HepG2 (cell line): ENCODE measurements at regions not wholly inside any gene's neighbourhood (a gene's known extent, or its start where the extent isn't known, plus 50 kb on each side); places are given as distances from the start of the nearest gene placed in this dataset.

Source experiments
- ATAC-seq: fragments of 200-7000 bp; cut with Tn5 transposase; 3 replicates; pipeline ENCODE4 v1.9.1; 2020; ENCODE audit warnings: mild to moderate bottlenecking, moderate library complexity
- BruUV-seq: library from RNA; stranded (reverse); fragments of 400-500 nt; replicated peaks from 2 replicates; lab custom pipeline; 2021; lab: Mats Ljungman, UMichigan
- CTCF ChIA-PET: fragments of 300-600 bp; formaldehyde crosslinking; extraction: SDS; loops from one replicate; lab custom pipeline; 2021; ENCODE audit warnings: low total read pairs, inconsistent platforms, low intra/inter-chr PET ratio; lab: Yijun Ruan, JAX
- POLR2A ChIA-PET: fragments of 350-600 bp; sonication (Branson Sonifier 250); formaldehyde crosslinking; loops from one replicate; lab custom pipeline; 2020; ENCODE audit warnings: antibody characterized with exemption, inconsistent platforms; lab: Yijun Ruan, JAX
- DNase-seq: peaks from one replicate; pipeline ENCODE4 v3.0.0-alpha.2; 2015; ENCODE audit warnings: low spot score
- FAIRE-seq: peaks from 3 replicates; lab custom pipeline; 2011; peaks lifted over from hg19 to GRCh38; lab: Jason Lieb, UNC
- H2AFZ ChIP-seq: one replicate; pipeline ENCODE4 v1.6.1; 2011; ENCODE audit warnings: low read length, inconsistent platforms
- H3K27ac ChIP-seq: fragments of 300-600 bp; 3 replicates; pipeline ENCODE4 v1.8.0; 2011; ENCODE audit warnings: mixed run types, mild to moderate bottlenecking, mixed read lengths, low read length, inconsistent platforms; ENCODE audit not compliant: insufficient read depth; ENCODE audit errors: extremely low read length
- H3K27me3 ChIP-seq, 2 experiments: fragments of 200-600 bp in 1 of 2; 2 replicates in 1 of 2; 3 replicates in 1 of 2; pipeline versions ENCODE4 v1.6.0 to v1.8.0; 2011; ENCODE audit warnings: low read length in 2 of 2, mild to moderate bottlenecking in 2 of 2, moderate library complexity in 2 of 2, inconsistent platforms in 1 of 2; ENCODE audit not compliant: insufficient read depth in 2 of 2, control insufficient read depth in 1 of 2
- H3K36me3 ChIP-seq, 2 experiments: fragments of 200-600 bp in 1 of 2; replicated peaks in 1 of 2; 2 replicates in 1 of 2; 3 replicates in 1 of 2; pipeline versions ENCODE4 v1.5.1 to v1.8.0; 2011; ENCODE audit warnings: low read length in 2 of 2, inconsistent platforms in 1 of 2; ENCODE audit not compliant: insufficient read depth in 2 of 2, control insufficient read depth in 1 of 2
- H3K4me1 ChIP-seq: 2 replicates; pipeline ENCODE4 v1.5.1; 2012; ENCODE audit warnings: low read length, inconsistent platforms; ENCODE audit not compliant: insufficient read depth
- H3K4me2 ChIP-seq: 2 replicates; pipeline ENCODE4 v1.6.0; 2011; ENCODE audit warnings: low read depth, low read length, inconsistent platforms
- H3K4me3 ChIP-seq, 3 experiments: fragments of 200-600 bp in 1 of 3; sonication (generic), shearing (Covaris generic) in 1 of 3; replicated peaks in 1 of 3; 2 replicates each; pipeline ENCODE4 v1.5.1; 2011 to 2016; ENCODE audit warnings: low read length in 3 of 3, inconsistent platforms in 2 of 3, low read depth in 2 of 3, mild to moderate bottlenecking in 2 of 3, control low read depth in 1 of 3, mixed read lengths in 1 of 3; ENCODE audit not compliant: insufficient read depth in 1 of 3
- H3K79me2 ChIP-seq: one replicate; pipeline ENCODE4 v1.6.1; 2011; ENCODE audit warnings: low read length, inconsistent platforms; ENCODE audit not compliant: insufficient read depth
- H3K9ac ChIP-seq: 2 replicates; pipeline ENCODE4 v1.6.0; 2011; ENCODE audit warnings: mild to moderate bottlenecking, low read depth, low read length, inconsistent platforms; ENCODE audit not compliant: insufficient read depth
- H3K9me3 ChIP-seq: 2 replicates; pipeline ENCODE4 v1.5.1; 2012; ENCODE audit warnings: mild to moderate bottlenecking, low read length
- H4K20me1 ChIP-seq: 2 replicates; pipeline ENCODE4 v1.6.0; 2011; ENCODE audit warnings: inconsistent platforms, mild to moderate bottlenecking, low read length, moderate library complexity; ENCODE audit not compliant: insufficient read depth
- ARID3A ChIP-seq: IDR thresholded peaks from 2 replicates; pipeline ENCODE4 v1.6.1; 2012; ENCODE audit warnings: low read depth, low read length, improper control_type of control experiment
- DMTF1 ChIP-seq: sonication (generic); formaldehyde crosslinking; IDR thresholded peaks from 2 replicates; pipeline ENCODE4 v1.4.0; 2020; ENCODE audit warnings: mild to moderate bottlenecking, missing genetic modification reagents
- FUBP1 ChIP-seq: sonication (generic); formaldehyde crosslinking; IDR thresholded peaks from 2 replicates; pipeline ENCODE4 v1.5.1; 2020; ENCODE audit warnings: missing genetic modification reagents, mild to moderate bottlenecking, borderline replicate concordance
- MLXIP ChIP-seq: sonication (generic); formaldehyde crosslinking; IDR thresholded peaks from 2 replicates; pipeline ENCODE4 v1.9.0; 2021; ENCODE audit warnings: missing genetic modification reagents, borderline replicate concordance
- ZNF512 ChIP-seq: sonication (generic); formaldehyde crosslinking; IDR thresholded peaks from 2 replicates; pipeline ENCODE4 v1.4.0; 2020; ENCODE audit warnings: mild to moderate bottlenecking, missing genetic modification reagents
- ZNF589 ChIP-seq: sonication (generic); formaldehyde crosslinking; conservative IDR thresholded peaks from 2 replicates; pipeline ENCODE4 v1.8.0; 2022; ENCODE audit warnings: mild to moderate bottlenecking, moderate library complexity, missing genetic modification reagents
- ZNF773 ChIP-seq: sonication (generic); formaldehyde crosslinking; IDR thresholded peaks from 2 replicates; pipeline ENCODE4 v1.4.0; 2020; ENCODE audit warnings: missing genetic modification reagents, borderline replicate concordance
- WGBS: methylation state at CpG from one replicate; pipeline ENCODE4 v1.1.6; 2017; ENCODE audit warnings: low lambda C conversion rate; 5-methylcytosine and 5-hydroxymethylcytosine counted together
- in situ Hi-C: cut with HindIII; loops from 2 replicates; pipeline ENCODE4 v1.10.0; 2017; ENCODE audit warnings: low pct_unique_long_range_greater_than_20kb; ENCODE audit not compliant: extremely low pct_ligation_motif_present
- intact Hi-C: fragments of 100-400 bp; cut with micrococcal nuclease; formaldehyde crosslinking; loops from one replicate; pipeline ENCODE4 v1.10.0; 2022; ENCODE audit not compliant: unreplicated experiment

- Histone ChIP-seq H3K4me3 (no peak overlapping the region), H3K4me2 (no peak overlapping the region), H3K79me2 (no peaks in the 10 kb centered on the region), H3K27ac (no peak overlapping the region), H3K9me3 (no peaks in the 10 kb centered on the region), H3K9ac (no peak overlapping the region), H4K20me1 (no peaks in the 10 kb centered on the region), H2AFZ (no peak overlapping the region), H3K4me1 (no peaks in the 10 kb centered on the region), H3K36me3 (no peaks in the 10 kb centered on the region), H3K27me3 (no peaks in the 10 kb centered on the region)
- ChIA-PET POLR2A (no interaction called here), CTCF (no interaction called here)
- no peak for TF ChIP-seq MLXIP
- no peak for TF ChIP-seq FUBP1
- no peak for TF ChIP-seq ZNF589
- no peak for TF ChIP-seq ZNF773 (CRISPR knock-in tag)
- no peak for TF ChIP-seq ARID3A
- TF ChIP-seq DMTF1 (CRISPR knock-in tag): no peak
- no peak for TF ChIP-seq ZNF512 (CRISPR knock-in tag)
- no TSS peak for BruUV-seq
- ATAC-seq (no peak), DNase-seq (no peak), FAIRE-seq (no peak)
- WGBS: 24% methylated on average over 6 of the region's 6 CpGs
- intact Hi-C loops (no loop called here), in situ Hi-C loops (no loop called here)
Observed at GRCh38 chr13:73519396-73520116, 460.8 kb downstream of the KLF5 start.
